ENCODE measurements at regions not wholly inside any gene's neighbourhood (a gene's known extent, or its start where the extent isn't known, plus 50 kb on each side); places are given as distances from the start of the nearest gene placed in this dataset.
"Not testable (repeated sequence)": the region's sequence is repeated elsewhere in the genome, so short reads cannot be mapped to it uniquely, and the experiment has no call there.

DNA sequence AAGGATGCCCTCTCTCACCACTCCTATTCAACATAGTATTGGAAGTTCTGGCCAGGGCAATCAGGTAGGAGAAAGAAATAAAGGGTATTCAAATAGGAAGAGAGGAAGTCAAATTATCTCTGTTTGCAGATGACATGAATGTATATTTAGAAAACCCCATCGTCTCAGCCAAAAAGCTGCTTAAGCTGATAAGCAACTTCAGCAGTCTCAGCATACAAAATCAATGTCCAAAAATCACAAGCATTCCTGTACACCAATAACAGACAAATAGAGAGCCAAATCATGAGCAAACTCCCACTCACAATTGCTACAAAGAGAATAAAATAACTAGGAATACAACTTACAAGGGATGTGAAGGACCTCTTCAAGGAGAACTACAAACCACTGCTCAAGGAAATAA lies 184.6 kb downstream of the HACE1 start:
- TF ChIP-seq REST (IDR thresholded peaks at IDR 0.05; ENCODE audit: low read depth, low read length); TCF12 (IDR thresholded peaks at IDR 0.05); RXRA (IDR thresholded peaks at IDR 0.05; ENCODE audit: borderline replicate concordance, low read depth); ZBTB33 (IDR thresholded peaks at IDR 0.05; ENCODE audit: borderline replicate concordance, low read depth); EP300 (IDR thresholded peaks at IDR 0.05; ENCODE audit: borderline replicate concordance in 1 of 2, low read depth in 1 of 2, low read length in 1 of 2); SMC3 (IDR thresholded peaks at IDR 0.05; ENCODE audit: low read depth, low read length); NFIC (IDR thresholded peaks at IDR 0.05; ENCODE audit: borderline replicate concordance); RAD21 (IDR thresholded peaks at IDR 0.05; ENCODE audit: low read length); MEF2A (IDR thresholded peaks at IDR 0.05; ENCODE audit: borderline replicate concordance, low read depth); TAF1 (IDR thresholded peaks at IDR 0.05; ENCODE audit: borderline replicate concordance, low read depth, low read length): not testable (repeated sequence)
- TF ChIP-seq, protein P1, sequence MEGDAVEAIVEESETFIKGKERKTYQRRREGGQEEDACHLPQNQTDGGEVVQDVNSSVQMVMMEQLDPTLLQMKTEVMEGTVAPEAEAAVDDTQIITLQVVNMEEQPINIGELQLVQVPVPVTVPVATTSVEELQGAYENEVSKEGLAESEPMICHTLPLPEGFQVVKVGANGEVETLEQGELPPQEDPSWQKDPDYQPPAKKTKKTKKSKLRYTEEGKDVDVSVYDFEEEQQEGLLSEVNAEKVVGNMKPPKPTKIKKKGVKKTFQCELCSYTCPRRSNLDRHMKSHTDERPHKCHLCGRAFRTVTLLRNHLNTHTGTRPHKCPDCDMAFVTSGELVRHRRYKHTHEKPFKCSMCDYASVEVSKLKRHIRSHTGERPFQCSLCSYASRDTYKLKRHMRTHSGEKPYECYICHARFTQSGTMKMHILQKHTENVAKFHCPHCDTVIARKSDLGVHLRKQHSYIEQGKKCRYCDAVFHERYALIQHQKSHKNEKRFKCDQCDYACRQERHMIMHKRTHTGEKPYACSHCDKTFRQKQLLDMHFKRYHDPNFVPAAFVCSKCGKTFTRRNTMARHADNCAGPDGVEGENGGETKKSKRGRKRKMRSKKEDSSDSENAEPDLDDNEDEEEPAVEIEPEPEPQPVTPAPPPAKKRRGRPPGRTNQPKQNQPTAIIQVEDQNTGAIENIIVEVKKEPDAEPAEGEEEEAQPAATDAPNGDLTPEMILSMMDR (IDR thresholded peaks at IDR 0.05), result not testable (repeated sequence)
- TF ChIP-seq, protein P2, sequence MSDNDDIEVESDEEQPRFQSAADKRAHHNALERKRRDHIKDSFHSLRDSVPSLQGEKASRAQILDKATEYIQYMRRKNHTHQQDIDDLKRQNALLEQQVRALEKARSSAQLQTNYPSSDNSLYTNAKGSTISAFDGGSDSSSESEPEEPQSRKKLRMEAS (IDR thresholded peaks at IDR 0.05; ENCODE audit: low read depth), result not testable (repeated sequence)
